Activated CD8-positive, alpha-beta T cell treated with anti-CD3 and anti-CD28 coated beads for 36 hours (primary cell): ENCODE measurements at regions not wholly inside any gene's neighbourhood (a gene's known extent, or its start where the extent isn't known, plus 50 kb on each side); places are given as distances from the start of the nearest gene placed in this dataset.

Source experiments
- ATAC-seq: fragments of 200-7000 bp; cut with Tn5 transposase; one replicate; pipeline ENCODE4 v1.10.0; 2021; ENCODE audit warnings: mild to moderate bottlenecking, moderate library complexity
- CTCF ChIA-PET: fragments of 350-600 bp; sonication (Branson Sonifier 250); formaldehyde crosslinking; loops from one replicate; lab custom pipeline; 2021; ENCODE audit warnings: antibody characterized with exemption; lab: Charles Lee
- POLR2A ChIA-PET: fragments of 350-600 bp; sonication (Branson Sonifier 250); formaldehyde crosslinking; loops from one replicate; lab custom pipeline; 2021; ENCODE audit warnings: antibody characterized with exemption; lab: Charles Lee
- DNase-seq: peaks from one replicate; pipeline ENCODE4 v3.0.0-alpha.2; 2020
- H3K27ac Mint-ChIP-seq: one replicate; pipeline ENCODE4 v1.8.0; 2021; ENCODE audit warnings: mild to moderate bottlenecking, mixed read lengths
- H3K27me3 Mint-ChIP-seq: one replicate; pipeline ENCODE4 v1.8.0; 2021; ENCODE audit warnings: mixed read lengths
- H3K36me3 Mint-ChIP-seq: one replicate; pipeline ENCODE4 v1.8.0; 2021; ENCODE audit warnings: low read depth, mixed read lengths
- H3K4me1 Mint-ChIP-seq: one replicate; pipeline ENCODE4 v1.8.0; 2021; ENCODE audit warnings: low read depth, mixed read lengths
- H3K4me3 Mint-ChIP-seq: one replicate; pipeline ENCODE4 v1.8.0; 2021; ENCODE audit warnings: mild to moderate bottlenecking, moderate library complexity, mixed read lengths
- H3K9me3 Mint-ChIP-seq: one replicate; pipeline ENCODE4 v1.8.0; 2021; ENCODE audit warnings: mixed read lengths
- intact Hi-C: fragments of 100-400 bp; cut with micrococcal nuclease; formaldehyde crosslinking; loops from one replicate; pipeline ENCODE4 v1.10.0; 2022
- TF ChIP-seq, protein P1 (sequence below): fragments of 200-600 bp; IDR thresholded peaks from one replicate; pipeline ENCODE4 v1.8.0; 2022; ENCODE audit warnings: antibody characterized with exemption, mild to moderate bottlenecking

DNA sequence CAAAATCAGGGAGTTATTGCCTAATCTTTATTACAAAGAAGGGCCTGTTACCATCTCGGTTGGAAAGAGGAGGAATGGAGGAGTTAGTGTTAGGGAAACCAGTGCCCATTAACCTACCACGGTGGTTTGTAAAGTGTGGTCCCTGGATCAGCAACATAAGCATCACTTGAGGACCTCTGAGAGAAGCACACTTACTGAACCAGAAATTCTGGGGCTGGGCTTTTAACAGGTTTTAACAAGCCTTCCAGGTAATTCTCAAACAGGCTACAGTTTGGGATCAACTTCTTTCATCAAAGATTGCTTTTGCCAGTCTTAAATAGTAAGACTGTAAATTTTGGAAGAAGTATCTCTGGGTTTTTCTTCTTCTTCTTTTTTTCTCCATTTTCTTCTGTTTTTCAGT, 329.5 kb upstream of the JAG1 start:
- Mint-ChIP-seq H3K27ac (no peak overlapping the region), H3K9me3 (peaks cover 2% of the 10 kb centered on the region), H3K4me3 (no peak overlapping the region), H3K27me3 (no peaks in the 10 kb centered on the region), H3K36me3 (no peaks in the 10 kb centered on the region), H3K4me1 (no peaks in the 10 kb centered on the region)
- TF ChIP-seq, protein P1, sequence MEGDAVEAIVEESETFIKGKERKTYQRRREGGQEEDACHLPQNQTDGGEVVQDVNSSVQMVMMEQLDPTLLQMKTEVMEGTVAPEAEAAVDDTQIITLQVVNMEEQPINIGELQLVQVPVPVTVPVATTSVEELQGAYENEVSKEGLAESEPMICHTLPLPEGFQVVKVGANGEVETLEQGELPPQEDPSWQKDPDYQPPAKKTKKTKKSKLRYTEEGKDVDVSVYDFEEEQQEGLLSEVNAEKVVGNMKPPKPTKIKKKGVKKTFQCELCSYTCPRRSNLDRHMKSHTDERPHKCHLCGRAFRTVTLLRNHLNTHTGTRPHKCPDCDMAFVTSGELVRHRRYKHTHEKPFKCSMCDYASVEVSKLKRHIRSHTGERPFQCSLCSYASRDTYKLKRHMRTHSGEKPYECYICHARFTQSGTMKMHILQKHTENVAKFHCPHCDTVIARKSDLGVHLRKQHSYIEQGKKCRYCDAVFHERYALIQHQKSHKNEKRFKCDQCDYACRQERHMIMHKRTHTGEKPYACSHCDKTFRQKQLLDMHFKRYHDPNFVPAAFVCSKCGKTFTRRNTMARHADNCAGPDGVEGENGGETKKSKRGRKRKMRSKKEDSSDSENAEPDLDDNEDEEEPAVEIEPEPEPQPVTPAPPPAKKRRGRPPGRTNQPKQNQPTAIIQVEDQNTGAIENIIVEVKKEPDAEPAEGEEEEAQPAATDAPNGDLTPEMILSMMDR = no peak
- POLR2A ChIA-PET = no interaction called here
- intact Hi-C loops = no loop called here
- ATAC-seq (no peak), DNase-seq (no peak)
- CTCF ChIA-PET = no interaction called here

DNA sequence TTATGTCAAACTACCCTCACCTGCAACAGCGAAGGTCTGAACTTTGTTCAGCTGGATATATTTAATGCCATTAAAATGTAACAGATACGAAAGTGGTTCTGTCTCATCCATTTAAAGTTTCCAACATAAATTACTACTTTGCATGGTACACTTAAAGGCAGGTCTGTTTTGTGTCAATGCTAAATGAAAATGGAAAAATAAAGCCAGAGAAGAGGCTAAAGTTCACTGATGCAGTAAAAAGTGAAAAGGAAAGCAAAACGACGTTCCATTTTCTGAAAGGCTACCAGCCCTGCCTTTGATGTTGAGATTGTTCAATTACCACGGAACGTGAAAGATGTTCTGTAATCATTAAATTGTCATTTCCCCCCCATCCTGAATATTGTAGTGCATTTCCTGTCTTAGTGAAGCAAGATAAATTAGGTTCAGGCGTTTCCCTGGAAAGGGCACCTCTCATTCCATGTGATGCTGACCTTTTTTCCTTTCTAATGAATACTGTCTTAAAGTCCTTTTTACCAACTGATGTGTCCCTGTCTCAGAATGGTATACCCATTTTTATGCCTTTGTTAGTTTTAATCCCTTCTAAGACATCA, 334.7 kb upstream of the JAG1 start:
- no peak overlapping the region for H3K4me3 Mint-ChIP-seq
- H3K27ac Mint-ChIP-seq = no peak overlapping the region
- ATAC-seq (no peak), DNase-seq (no peak)
- no peaks in the 10 kb centered on the region for H3K36me3 Mint-ChIP-seq
- TF ChIP-seq, protein P1 = no peak
- H3K9me3 Mint-ChIP-seq = peaks cover 4% of the 10 kb centered on the region
- ChIA-PET POLR2A (no interaction called here), CTCF (no interaction called here)
- intact Hi-C loops = no loop called here
- no peaks in the 10 kb centered on the region for H3K4me1 Mint-ChIP-seq
- no peaks in the 10 kb centered on the region for H3K27me3 Mint-ChIP-seq

DNA sequence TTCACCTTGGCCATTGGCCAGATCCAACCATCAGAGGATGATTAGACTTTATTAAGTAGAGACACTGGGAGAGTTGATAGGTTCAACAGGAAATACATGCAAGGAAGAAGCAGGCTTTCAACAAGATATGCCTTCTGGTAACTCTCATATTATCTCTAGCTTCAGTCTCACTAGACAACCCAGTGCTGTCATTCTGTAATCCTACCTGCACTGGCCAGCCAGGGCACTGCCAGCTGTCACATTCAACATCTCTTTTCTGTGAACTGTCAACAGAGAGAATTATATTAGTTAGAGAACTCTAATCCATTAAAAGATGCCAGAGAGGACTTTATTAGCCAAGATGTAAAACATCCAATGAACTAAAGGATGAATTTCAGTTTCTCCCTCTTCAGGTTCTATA, 337.9 kb upstream of the JAG1 start:
- intact Hi-C loops = no loop called here
- ATAC-seq (no peak), DNase-seq (no peak)
- TF ChIP-seq, protein P1 = no peak
- Mint-ChIP-seq H3K27me3 (no peaks in the 10 kb centered on the region), H3K4me1 (no peaks in the 10 kb centered on the region), H3K36me3 (no peaks in the 10 kb centered on the region), H3K9me3 (peaks cover 2% of the 10 kb centered on the region), H3K4me3 (no peak overlapping the region), H3K27ac (no peak overlapping the region)
- ChIA-PET CTCF (no interaction called here), POLR2A (no interaction called here)

DNA sequence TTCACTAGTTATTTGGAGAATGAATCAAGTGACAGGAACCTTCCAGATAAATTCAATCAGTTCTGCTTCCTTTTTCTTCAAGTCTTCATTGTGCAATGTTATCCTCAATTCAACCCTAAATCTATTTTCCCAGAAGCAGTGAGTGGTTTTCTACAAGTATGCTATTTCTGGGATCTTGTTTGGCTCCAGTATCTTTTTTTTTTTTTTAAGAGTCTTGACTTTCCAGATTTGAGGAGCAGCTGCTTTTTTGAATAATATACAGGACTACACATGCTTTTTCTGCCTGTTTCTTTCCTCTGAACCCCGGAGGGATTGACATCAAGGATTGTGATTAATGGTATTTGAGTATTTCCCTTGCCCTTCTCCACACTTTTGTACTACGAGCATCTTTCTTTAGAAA, 339.2 kb upstream of the JAG1 start:
- ChIA-PET POLR2A (no interaction called here), CTCF (no interaction called here)
- ATAC-seq (no peak), DNase-seq (no peak)
- Mint-ChIP-seq H3K27me3 (no peaks in the 10 kb centered on the region), H3K36me3 (no peaks in the 10 kb centered on the region), H3K9me3 (peaks cover 2% of the 10 kb centered on the region), H3K27ac (no peak overlapping the region), H3K4me3 (no peak overlapping the region), H3K4me1 (no peaks in the 10 kb centered on the region)
- TF ChIP-seq, protein P1 = no peak
- intact Hi-C loops = no loop called here

DNA sequence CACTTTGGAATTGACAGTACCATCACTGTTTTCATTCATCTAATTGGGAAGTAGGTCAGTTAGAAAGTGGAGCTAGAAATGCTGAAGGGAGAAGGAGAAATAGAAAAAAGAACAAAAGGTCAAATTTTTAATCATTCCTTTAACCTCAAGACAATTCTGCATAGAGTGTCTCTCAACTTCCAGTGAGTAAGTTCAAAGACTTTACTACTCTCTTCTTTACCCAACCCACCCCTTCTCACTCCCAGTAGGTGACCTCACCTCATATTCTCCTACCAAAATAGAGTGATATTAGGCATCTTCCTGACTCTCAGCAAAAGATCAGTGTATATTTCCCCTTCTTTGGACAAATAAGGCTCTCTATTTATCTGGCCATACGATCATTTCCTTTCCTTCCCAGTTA, 340.0 kb upstream of the JAG1 start:
- no peak for DNase-seq
- intact Hi-C loops = no loop called here
- ChIA-PET CTCF (no interaction called here), POLR2A (no interaction called here)
- TF ChIP-seq, protein P1 = no peak
- Mint-ChIP-seq H3K36me3 (no peaks in the 10 kb centered on the region), H3K4me1 (no peaks in the 10 kb centered on the region), H3K27ac (no peak overlapping the region), H3K27me3 (no peaks in the 10 kb centered on the region), H3K9me3 (peaks cover 2% of the 10 kb centered on the region), H3K4me3 (no peak overlapping the region)
- no peak for ATAC-seq
